Fibroblast of the aortic adventitia (primary cell): ENCODE measurements at regions not wholly inside any gene's neighbourhood (a gene's known extent, or its start where the extent isn't known, plus 50 kb on each side); places are given as distances from the start of the nearest gene placed in this dataset.

Source experiments
- DNase-seq: peaks from one replicate; pipeline ENCODE4 v3.0.0-alpha.2; 2010; ENCODE audit warnings: low read depth
- H3K4me3 ChIP-seq: 2 replicates; pipeline ENCODE4 v1.5.1; 2011; ENCODE audit warnings: low read depth, mild to moderate bottlenecking, control low read depth, low read length, moderate library complexity
- CTCF ChIP-seq: IDR thresholded peaks from 2 replicates; pipeline ENCODE4 v1.5.1; 2011; ENCODE audit warnings: mild to moderate bottlenecking, low read length, control low read depth, inconsistent platforms; ENCODE audit not compliant: insufficient read depth

- DNase-seq: no peak
- TF ChIP-seq CTCF: no peak
- H3K4me3 ChIP-seq: no peak overlapping the region
Observed at GRCh38 chr6:127013865-127014264, 104.6 kb upstream of the RSPO3 start.

GRCh38 chr6:127015858-127016257, 102.6 kb upstream of the RSPO3 start:
- H3K4me3 ChIP-seq: no peak overlapping the region
- DNase-seq: no peak
- no peak for TF ChIP-seq CTCF

- TF ChIP-seq CTCF: no peak
- no peak for DNase-seq
- no peak overlapping the region for H3K4me3 ChIP-seq
Observed at GRCh38 chr6:127019828-127020227, 98.6 kb upstream of the RSPO3 start.

GRCh38 chr6:127022302-127022701, 96.2 kb upstream of the RSPO3 start:
- TF ChIP-seq CTCF: no peak
- no peak for DNase-seq
- no peak overlapping the region for H3K4me3 ChIP-seq

- DNase-seq: no peak
- TF ChIP-seq CTCF: no peak
- no peak overlapping the region for H3K4me3 ChIP-seq
Observed at GRCh38 chr6:127023001-127023778, 95.3 kb upstream of the RSPO3 start.

GRCh38 chr6:127026247-127026646, 92.2 kb upstream of the RSPO3 start:
- DNase-seq: no peak
- no peak overlapping the region for H3K4me3 ChIP-seq
- no peak for TF ChIP-seq CTCF

- no peak for DNase-seq
- H3K4me3 ChIP-seq: no peak overlapping the region
- no peak for TF ChIP-seq CTCF
Observed at GRCh38 chr6:127030111-127030510, 88.4 kb upstream of the RSPO3 start.
